ENCODE measurements at regions not wholly inside any gene's neighbourhood (a gene's known extent, or its start where the extent isn't known, plus 50 kb on each side); places are given as distances from the start of the nearest gene placed in this dataset.

- no TSS peak for BruUV-seq (replicated peaks)
- no peak for TF ChIP-seq YY1 (IDR thresholded peaks at IDR 0.05; ENCODE audit: extremely low read depth, insufficient replicate concordance, low read depth, low read length)
- TF ChIP-seq MAX (IDR thresholded peaks at IDR 0.05) = no peak
- TF ChIP-seq RAD21 (IDR thresholded peaks at IDR 0.05; ENCODE audit: low read depth) = no peak
- no peak; the same call in 1 of the 2 replicates for TF ChIP-seq ATF3 (IDR thresholded peaks at IDR 0.05)
- TF ChIP-seq SRF (IDR thresholded peaks at IDR 0.05; ENCODE audit: low read depth) = no peak
- no peak for TF ChIP-seq POLR2A (IDR thresholded peaks at IDR 0.05; ENCODE audit: borderline replicate concordance, extremely low read depth, insufficient read depth, insufficient read length)
- TF ChIP-seq CBX3 (IDR thresholded peaks at IDR 0.05; ENCODE audit: low read depth) = no peak
- no peak for TF ChIP-seq JUND (IDR thresholded peaks at IDR 0.05)
- TF ChIP-seq EGR1 (IDR thresholded peaks at IDR 0.05; ENCODE audit: low read depth) = no peak
- TF ChIP-seq ZNF274 (IDR thresholded peaks at IDR 0.05; ENCODE audit: low read depth, low read length) = no peak
- H3K27me3 ChIP-seq (ENCODE audit: insufficient read depth, low read length) = no peaks in the 10 kb centered on the region
- no peak for DNase-seq (ENCODE audit: low read depth, low spot score)
- H4K20me1 ChIP-seq (ENCODE audit: insufficient read depth) = no peaks in the 10 kb centered on the region
- RAD21 ChIA-PET (ENCODE audit: low non-redundant PET in 1 of 2, low total read pairs in 2 of 2, uncharacterized antibody in 2 of 2, unreplicated experiment in 2 of 2) = no interaction called here
- H3K4me2 ChIP-seq (ENCODE audit: low read length) = no peak overlapping the region
- H3K79me2 ChIP-seq (ENCODE audit: insufficient read depth, low read length) = no peaks in the 10 kb centered on the region
- no peak for ATAC-seq
- H2AFZ ChIP-seq (ENCODE audit: low read depth, low read length, poor library complexity, severe bottlenecking) = no peak overlapping the region
- CTCF ChIA-PET = no interaction called here
- no peaks in the 10 kb centered on the region for H3K9me3 ChIP-seq (ENCODE audit: control insufficient read depth in 1 of 2, insufficient read depth in 1 of 2, low read depth in 1 of 2, low read length in 2 of 2)
- no peak overlapping the region for H3K4me3 ChIP-seq (replicated peaks in 1 of 2; ENCODE audit: low read depth in 1 of 2, low read length in 2 of 2)
- no peak overlapping the region for H3K27ac ChIP-seq (ENCODE audit: low read depth, low read length)
- H3K9ac ChIP-seq (ENCODE audit: low read length) = no peak overlapping the region
- intact Hi-C loops (cut with micrococcal nuclease) = no loop called here
- H3K4me1 ChIP-seq (ENCODE audit: control insufficient read depth in 1 of 2, insufficient read depth in 2 of 2, low read length in 2 of 2) = no peaks in the 10 kb centered on the region
- no peaks in the 10 kb centered on the region for H3K9me2 ChIP-seq (ENCODE audit: insufficient read depth)
- H3K36me3 ChIP-seq (ENCODE audit: control insufficient read depth in 1 of 2, insufficient read depth in 2 of 2, low read length in 2 of 2) = no peaks in the 10 kb centered on the region
- POLR2A ChIA-PET = no interaction called here
These were observed 130.7 kb upstream of the CPNE8 start for GRCh38 chr12:39036105-39036504.

GRCh38 chr12:39033782-39034181 is 128.4 kb upstream of the CPNE8 start:
- no peaks in the 10 kb centered on the region for H3K79me2 ChIP-seq (ENCODE audit: insufficient read depth, low read length)
- no peak overlapping the region for H3K9ac ChIP-seq (ENCODE audit: low read length)
- no peak overlapping the region for H3K27ac ChIP-seq (ENCODE audit: low read depth, low read length)
- H3K4me1 ChIP-seq (ENCODE audit: control insufficient read depth in 1 of 2, insufficient read depth in 2 of 2, low read length in 2 of 2) = no peaks in the 10 kb centered on the region
- no peaks in the 10 kb centered on the region for H3K27me3 ChIP-seq (ENCODE audit: insufficient read depth, low read length)
- no peaks in the 10 kb centered on the region for H3K9me3 ChIP-seq (ENCODE audit: control insufficient read depth in 1 of 2, insufficient read depth in 1 of 2, low read depth in 1 of 2, low read length in 2 of 2)
- DNase-seq (ENCODE audit: low read depth, low spot score) (no peak), ATAC-seq (no peak)
- no peaks in the 10 kb centered on the region for H4K20me1 ChIP-seq (ENCODE audit: insufficient read depth)
- H3K4me2 ChIP-seq (ENCODE audit: low read length) = no peak overlapping the region
- H3K36me3 ChIP-seq (ENCODE audit: control insufficient read depth in 1 of 2, insufficient read depth in 2 of 2, low read length in 2 of 2) = no peaks in the 10 kb centered on the region
- no peak overlapping the region for H2AFZ ChIP-seq (ENCODE audit: low read depth, low read length, poor library complexity, severe bottlenecking)
- RAD21 ChIA-PET (ENCODE audit: low non-redundant PET in 1 of 2, low total read pairs in 2 of 2, uncharacterized antibody in 2 of 2, unreplicated experiment in 2 of 2) = no interaction called here
- intact Hi-C loops (cut with micrococcal nuclease) = no loop called here
- no peak overlapping the region for H3K4me3 ChIP-seq (replicated peaks in 1 of 2; ENCODE audit: low read depth in 1 of 2, low read length in 2 of 2)
- TF ChIP-seq ELF1 (IDR thresholded peaks at IDR 0.05; ENCODE audit: borderline replicate concordance, low read depth) (no peak), EZH2 (IDR thresholded peaks at IDR 0.05) (no peak), CTCF (IDR thresholded peaks at IDR 0.05 in 2 of 3, conservative IDR thresholded peaks at IDR 0.05 in 1 of 3; ENCODE audit: borderline replicate concordance in 1 of 3, insufficient read depth in 1 of 3, low read depth in 2 of 3, low read length in 2 of 3) (no peak), POLR2AphosphoS5 (IDR thresholded peaks at IDR 0.05; ENCODE audit: low read depth, low read length) (no peak), ATF3 (IDR thresholded peaks at IDR 0.05) (no peak)
- no TSS peak for BruUV-seq (replicated peaks)
- POLR2A ChIA-PET = no interaction called here
- CTCF ChIA-PET = no interaction called here
- H3K9me2 ChIP-seq (ENCODE audit: insufficient read depth) = no peaks in the 10 kb centered on the region
